Activated T-helper 1 cell treated with anti-CD3 and anti-CD28 coated beads, Interleukin-12 subunit alpha, Interleukin-12 subunit beta, Interleukin-2, Interleukin-4 antibody, amounts not matched to agents 30 ng/mL and 10 ng/mL and 1 ng/mL, durations not matched to agents 14 hours and 24 hours and 36 hours (primary cell): ENCODE measurements at regions not wholly inside any gene's neighbourhood (a gene's known extent, or its start where the extent isn't known, plus 50 kb on each side); places are given as distances from the start of the nearest gene placed in this dataset.
A peak's percentile ranks its signal among the peaks of the same experiment; 100 is the strongest.

ENCODE experiments used
- DNase-seq: peaks from one replicate; pipeline ENCODE4 v3.0.0; 2021; ENCODE audit warnings: low spot score
- H3K27ac Mint-ChIP-seq: one replicate; pipeline ENCODE4 v1.8.0; 2021; ENCODE audit warnings: mild to moderate bottlenecking, mixed read lengths
- H3K27me3 Mint-ChIP-seq: one replicate; pipeline ENCODE4 v1.8.0; 2022; ENCODE audit warnings: mild to moderate bottlenecking, moderate library complexity, mixed read lengths; ENCODE audit not compliant: insufficient read depth
- H3K36me3 Mint-ChIP-seq: one replicate; pipeline ENCODE4 v1.8.0; 2021; ENCODE audit warnings: low read depth, mixed read lengths
- H3K4me1 Mint-ChIP-seq: one replicate; pipeline ENCODE4 v1.8.0; 2021; ENCODE audit warnings: low read depth, mixed read lengths
- H3K4me3 Mint-ChIP-seq: one replicate; pipeline ENCODE4 v1.8.0; 2021; ENCODE audit warnings: mild to moderate bottlenecking, moderate library complexity, mixed read lengths
- H3K9me3 Mint-ChIP-seq: one replicate; pipeline ENCODE4 v1.8.0; 2021; ENCODE audit warnings: mixed read lengths
- intact Hi-C: fragments of 100-400 bp; cut with micrococcal nuclease; formaldehyde crosslinking; loops from one replicate; pipeline ENCODE4 v1.15.1; 2024

GRCh38 chr20:63067721-63068560 lies 61.2 kb upstream of the BHLHE23 start:
- Mint-ChIP-seq H3K4me3 (no peak overlapping the region), H3K9me3 (no peaks in the 10 kb centered on the region), H3K4me1 (no peaks in the 10 kb centered on the region), H3K27me3 (peaks cover 17% of the 10 kb centered on the region), H3K27ac (no peak overlapping the region), H3K36me3 (no peaks in the 10 kb centered on the region)
- no peak for DNase-seq
- intact Hi-C loops = no loop called here

- H3K27me3 Mint-ChIP-seq = peaks cover 15% of the 10 kb centered on the region
- no peak overlapping the region for H3K27ac Mint-ChIP-seq
- H3K9me3 Mint-ChIP-seq = no peaks in the 10 kb centered on the region
- DNase-seq = no peak
- no peak overlapping the region for H3K4me3 Mint-ChIP-seq
- H3K4me1 Mint-ChIP-seq = no peaks in the 10 kb centered on the region
- intact Hi-C loops = no loop called here
- H3K36me3 Mint-ChIP-seq = no peaks in the 10 kb centered on the region
These were observed 60.5 kb upstream of the BHLHE23 start for GRCh38 chr20:63067266-63067635.

GRCh38 chr20:63066506-63067265 lies 59.9 kb upstream of the BHLHE23 start:
- Mint-ChIP-seq H3K4me3 (no peak overlapping the region), H3K9me3 (no peaks in the 10 kb centered on the region), H3K4me1 (no peaks in the 10 kb centered on the region), H3K27ac (no peak overlapping the region), H3K27me3 (peaks cover 14% of the 10 kb centered on the region), H3K36me3 (no peaks in the 10 kb centered on the region)
- intact Hi-C loops = no loop called here
- no peak for DNase-seq

- Mint-ChIP-seq H3K4me1 (no peaks in the 10 kb centered on the region), H3K9me3 (peaks cover 6% of the 10 kb centered on the region), H3K36me3 (no peaks in the 10 kb centered on the region), H3K27ac (no peak overlapping the region), H3K4me3 (no peak overlapping the region), H3K27me3 (peaks cover 6% of the 10 kb centered on the region)
- intact Hi-C loops = no loop called here
- no peak for DNase-seq
These were observed 59.1 kb upstream of the BHLHE23 start for GRCh38 chr20:63065911-63066310.

GRCh38 chr20:63064745-63065711 lies 58.3 kb upstream of the BHLHE23 start:
- Mint-ChIP-seq H3K4me1 (no peaks in the 10 kb centered on the region), H3K4me3 (no peak overlapping the region), H3K9me3 (peaks cover 6% of the 10 kb centered on the region), H3K36me3 (no peaks in the 10 kb centered on the region), H3K27ac (no peak overlapping the region), H3K27me3 (peaks cover 2% of the 10 kb centered on the region)
- DNase-seq = no peak
- intact Hi-C loops = no loop called here

- no peak overlapping the region for H3K4me3 Mint-ChIP-seq
- peaks cover 6% of the 10 kb centered on the region for H3K9me3 Mint-ChIP-seq
- peaks cover 2% of the 10 kb centered on the region for H3K27me3 Mint-ChIP-seq
- intact Hi-C loops = no loop called here
- no peaks in the 10 kb centered on the region for H3K36me3 Mint-ChIP-seq
- H3K4me1 Mint-ChIP-seq = no peaks in the 10 kb centered on the region
- no peak overlapping the region for H3K27ac Mint-ChIP-seq
- DNase-seq = no peak
These were observed 57.5 kb upstream of the BHLHE23 start for GRCh38 chr20:63064310-63064709.

GRCh38 chr20:63062188-63063140 lies 55.7 kb upstream of the BHLHE23 start:
- no peak overlapping the region for H3K27ac Mint-ChIP-seq
- H3K9me3 Mint-ChIP-seq = peaks cover 6% of the 10 kb centered on the region

GRCh38 chr20:63061771-63062100 lies 55.0 kb upstream of the BHLHE23 start:
- intact Hi-C loops = no loop called here
- Mint-ChIP-seq H3K36me3 (no peaks in the 10 kb centered on the region), H3K27ac (no peak overlapping the region), H3K4me1 (no peaks in the 10 kb centered on the region), H3K27me3 (peaks cover 2% of the 10 kb centered on the region), H3K4me3 (no peak overlapping the region), H3K9me3 (peaks cover 6% of the 10 kb centered on the region)
- no peak for DNase-seq

More at GRCh38 chr20:63062188-63063140, 55.7 kb upstream of the BHLHE23 start:
- Mint-ChIP-seq H3K4me1 (no peaks in the 10 kb centered on the region), H3K27me3 (peaks cover 2% of the 10 kb centered on the region), H3K4me3 (no peak overlapping the region), H3K36me3 (no peaks in the 10 kb centered on the region)
- no peak for DNase-seq
- intact Hi-C loops = no loop called here

GRCh38 chr20:63061051-63061770 lies 54.4 kb upstream of the BHLHE23 start:
- Mint-ChIP-seq H3K27ac (no peak overlapping the region), H3K4me3 (no peak overlapping the region), H3K9me3 (peaks cover 6% of the 10 kb centered on the region), H3K36me3 (no peaks in the 10 kb centered on the region), H3K27me3 (peaks cover 2% of the 10 kb centered on the region), H3K4me1 (no peaks in the 10 kb centered on the region)
- intact Hi-C loops = no loop called here
- no peak for DNase-seq

GRCh38 chr20:63060057-63060991 lies 53.6 kb upstream of the BHLHE23 start:
- Mint-ChIP-seq H3K27me3 (peaks cover 2% of the 10 kb centered on the region), H3K9me3 (peaks cover 6% of the 10 kb centered on the region), H3K36me3 (no peaks in the 10 kb centered on the region), H3K27ac (peak overlapping the region; percentile 61), H3K4me3 (no peak overlapping the region), H3K4me1 (no peaks in the 10 kb centered on the region)
- intact Hi-C loops = no loop called here
- DNase-seq = no peak

- DNase-seq = no peak
- H3K36me3 Mint-ChIP-seq = no peaks in the 10 kb centered on the region
- H3K27me3 Mint-ChIP-seq = peaks cover 2% of the 10 kb centered on the region
- peaks cover 6% of the 10 kb centered on the region for H3K9me3 Mint-ChIP-seq
- peak overlapping the region; percentile 61 for H3K27ac Mint-ChIP-seq
- intact Hi-C loops = no loop called here
- H3K4me1 Mint-ChIP-seq = no peaks in the 10 kb centered on the region
- no peak overlapping the region for H3K4me3 Mint-ChIP-seq
These were observed 52.9 kb upstream of the BHLHE23 start for GRCh38 chr20:63059684-63060056.
